ENCODE measurements at regions not wholly inside any gene's neighbourhood (a gene's known extent, or its start where the extent isn't known, plus 50 kb on each side); places are given as distances from the start of the nearest gene placed in this dataset.

DNA sequence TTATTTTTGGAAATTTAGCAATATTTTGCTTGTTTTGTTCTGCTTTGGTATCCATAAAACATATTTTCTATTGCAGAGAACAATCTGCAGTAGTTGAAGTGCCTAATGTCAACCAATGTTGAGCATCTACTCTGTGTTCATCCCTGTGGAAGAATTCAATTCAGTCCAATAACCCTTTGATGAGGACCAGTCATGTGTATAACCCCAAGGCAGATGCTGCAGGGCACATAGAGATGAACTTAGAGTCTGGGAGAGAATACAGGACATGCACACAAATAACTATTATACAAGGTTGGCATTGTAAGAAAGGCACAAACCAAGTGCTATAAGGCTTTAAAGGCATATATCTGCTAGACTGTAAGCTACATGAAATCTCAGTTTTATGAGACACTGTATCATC is 304.7 kb downstream of the LRIG3 start:
- intact Hi-C loops (cut with micrococcal nuclease; ENCODE audit: unreplicated experiment) (no loop called here), in situ Hi-C loops (cut with HindIII; ENCODE audit: low pct_unique_long_range_greater_than_20kb, low sequenced_read_pairs) (no loop called here)
- CTCF ChIA-PET: no interaction called here
- Histone ChIP-seq H3K9me3 (ENCODE audit: control insufficient read depth, insufficient read depth, low read depth, low read length) (no peaks in the 10 kb centered on the region), H3K4me3 (ENCODE audit: low read depth in 2 of 2, low read length in 2 of 2) (no peak overlapping the region), H3K36me3 (ENCODE audit: control insufficient read depth, insufficient read depth, low read length) (no peaks in the 10 kb centered on the region), H3K4me1 (ENCODE audit: control insufficient read depth, insufficient read depth, low read length) (no peaks in the 10 kb centered on the region), H3K27me3 (ENCODE audit: control insufficient read depth, insufficient read depth, low read length) (no peaks in the 10 kb centered on the region), H3K27ac (ENCODE audit: low read length) (no peak overlapping the region)
- TF ChIP-seq, protein P1, sequence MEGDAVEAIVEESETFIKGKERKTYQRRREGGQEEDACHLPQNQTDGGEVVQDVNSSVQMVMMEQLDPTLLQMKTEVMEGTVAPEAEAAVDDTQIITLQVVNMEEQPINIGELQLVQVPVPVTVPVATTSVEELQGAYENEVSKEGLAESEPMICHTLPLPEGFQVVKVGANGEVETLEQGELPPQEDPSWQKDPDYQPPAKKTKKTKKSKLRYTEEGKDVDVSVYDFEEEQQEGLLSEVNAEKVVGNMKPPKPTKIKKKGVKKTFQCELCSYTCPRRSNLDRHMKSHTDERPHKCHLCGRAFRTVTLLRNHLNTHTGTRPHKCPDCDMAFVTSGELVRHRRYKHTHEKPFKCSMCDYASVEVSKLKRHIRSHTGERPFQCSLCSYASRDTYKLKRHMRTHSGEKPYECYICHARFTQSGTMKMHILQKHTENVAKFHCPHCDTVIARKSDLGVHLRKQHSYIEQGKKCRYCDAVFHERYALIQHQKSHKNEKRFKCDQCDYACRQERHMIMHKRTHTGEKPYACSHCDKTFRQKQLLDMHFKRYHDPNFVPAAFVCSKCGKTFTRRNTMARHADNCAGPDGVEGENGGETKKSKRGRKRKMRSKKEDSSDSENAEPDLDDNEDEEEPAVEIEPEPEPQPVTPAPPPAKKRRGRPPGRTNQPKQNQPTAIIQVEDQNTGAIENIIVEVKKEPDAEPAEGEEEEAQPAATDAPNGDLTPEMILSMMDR (IDR thresholded peaks at IDR 0.05): no peak
- TF ChIP-seq POLR2AphosphoS5 (IDR thresholded peaks at IDR 0.05; ENCODE audit: low read depth, low read length) (no peak), SIN3A (IDR thresholded peaks at IDR 0.05; ENCODE audit: borderline replicate concordance, insufficient read depth, low read depth, low read length) (no peak), TCF7L2 (IDR thresholded peaks at IDR 0.05; ENCODE audit: low read depth, low read length) (no peak), REST (IDR thresholded peaks at IDR 0.05; ENCODE audit: insufficient read depth in 1 of 2, low read depth in 2 of 2, low read length in 1 of 2) (no peak)
- BruUV-seq (replicated peaks): no TSS peak
- POLR2A ChIA-PET: no interaction called here
- ATAC-seq: no peak
- DNase-seq (ENCODE audit: low read depth, low spot score): no peak

- Histone ChIP-seq H3K4me1 (ENCODE audit: control insufficient read depth, insufficient read depth, low read length) (no peaks in the 10 kb centered on the region), H3K36me3 (ENCODE audit: control insufficient read depth, insufficient read depth, low read length) (no peaks in the 10 kb centered on the region), H3K4me3 (ENCODE audit: low read depth in 2 of 2, low read length in 2 of 2) (no peak overlapping the region), H3K27me3 (ENCODE audit: control insufficient read depth, insufficient read depth, low read length) (no peaks in the 10 kb centered on the region), H3K9me3 (ENCODE audit: control insufficient read depth, insufficient read depth, low read depth, low read length) (no peaks in the 10 kb centered on the region), H3K27ac (ENCODE audit: low read length) (no peak overlapping the region)
- in situ Hi-C loops (cut with HindIII; ENCODE audit: low pct_unique_long_range_greater_than_20kb, low sequenced_read_pairs) (no loop called here), intact Hi-C loops (cut with micrococcal nuclease; ENCODE audit: unreplicated experiment) (no loop called here)
- TF ChIP-seq, protein P1 (IDR thresholded peaks at IDR 0.05): no peak
- no peak for TF ChIP-seq TCF7L2 (IDR thresholded peaks at IDR 0.05; ENCODE audit: low read depth, low read length)
- no TSS peak for BruUV-seq (replicated peaks)
- ChIA-PET CTCF (no interaction called here), POLR2A (no interaction called here)
- ATAC-seq (no peak), DNase-seq (ENCODE audit: low read depth, low spot score) (no peak)
Observed at GRCh38 chr12:58616618-58617017, 303.7 kb downstream of the LRIG3 start.

DNA sequence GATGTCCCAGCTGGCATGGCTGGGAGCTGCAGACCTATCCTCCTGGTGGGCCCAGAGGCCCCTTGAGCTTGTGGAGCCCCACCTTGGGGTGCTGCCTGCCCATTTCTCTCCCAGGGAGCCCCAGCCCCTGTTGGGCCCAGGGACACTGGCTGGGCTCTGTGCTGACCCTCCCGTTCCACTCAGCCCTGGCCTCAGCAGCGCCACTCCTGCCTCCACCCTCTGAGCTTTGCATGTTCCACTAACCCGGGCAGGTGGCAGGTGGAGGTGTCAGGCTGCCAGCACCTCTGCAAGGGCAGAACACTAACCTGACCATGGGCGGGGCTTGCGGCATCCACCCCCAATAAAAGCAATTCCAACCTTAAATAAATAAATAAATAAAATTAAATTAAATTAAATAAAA is 299.2 kb downstream of the LRIG3 start:
- Histone ChIP-seq H3K27me3 (ENCODE audit: control insufficient read depth, insufficient read depth, low read length) (no peaks in the 10 kb centered on the region), H3K27ac (ENCODE audit: low read length) (no peak overlapping the region), H3K4me3 (ENCODE audit: low read depth in 2 of 2, low read length in 2 of 2) (no peak overlapping the region), H3K36me3 (ENCODE audit: control insufficient read depth, insufficient read depth, low read length) (no peaks in the 10 kb centered on the region), H3K4me1 (ENCODE audit: control insufficient read depth, insufficient read depth, low read length) (no peaks in the 10 kb centered on the region), H3K9me3 (ENCODE audit: control insufficient read depth, insufficient read depth, low read depth, low read length) (no peaks in the 10 kb centered on the region)
- TF ChIP-seq, protein P1 (IDR thresholded peaks at IDR 0.05): no peak
- TF ChIP-seq POLR2AphosphoS5 (IDR thresholded peaks at IDR 0.05; ENCODE audit: low read depth, low read length): no peak
- TF ChIP-seq SIN3A (IDR thresholded peaks at IDR 0.05; ENCODE audit: borderline replicate concordance, insufficient read depth, low read depth, low read length): no peak
- no peak for TF ChIP-seq TCF7L2 (IDR thresholded peaks at IDR 0.05; ENCODE audit: low read depth, low read length)
- TF ChIP-seq REST (IDR thresholded peaks at IDR 0.05; ENCODE audit: insufficient read depth in 1 of 2, low read depth in 2 of 2, low read length in 1 of 2): no peak
- in situ Hi-C loops (cut with HindIII; ENCODE audit: low pct_unique_long_range_greater_than_20kb, low sequenced_read_pairs) (no loop called here), intact Hi-C loops (cut with micrococcal nuclease; ENCODE audit: unreplicated experiment) (no loop called here)
- no peak for DNase-seq (ENCODE audit: low read depth, low spot score)
- no peak for ATAC-seq
- CTCF ChIA-PET: no interaction called here
- BruUV-seq (replicated peaks): no TSS peak
- POLR2A ChIA-PET: no interaction called here

Measured in Panc1 (cell line).